ENCODE measurements at regions not wholly inside any gene's neighbourhood (a gene's known extent, or its start where the extent isn't known, plus 50 kb on each side); places are given as distances from the start of the nearest gene placed in this dataset.

GRCh38 chr4:101693842-101694398 lies 96.6 kb upstream of the BANK1 start:
- TF ChIP-seq EP300 (IDR thresholded peaks at IDR 0.05; ENCODE audit: borderline replicate concordance), result no peak
- TF ChIP-seq YY1 (IDR thresholded peaks at IDR 0.05; ENCODE audit: low read depth), result no peak
- no peak for TF ChIP-seq REST (IDR thresholded peaks at IDR 0.05; ENCODE audit: low read depth)

All from Ishikawa (cell line).